ENCODE measurements at regions not wholly inside any gene's neighbourhood (a gene's known extent, or its start where the extent isn't known, plus 50 kb on each side); places are given as distances from the start of the nearest gene placed in this dataset.

GRCh38 chr4:128722911-128723310 lies 86.6 kb upstream of the JADE1 start:
- TF ChIP-seq EZH2phosphoT487 (IDR thresholded peaks at IDR 0.05; ENCODE audit: low read depth, severe bottlenecking, unreplicated experiment) (no peak), CTCF (IDR thresholded peaks at IDR 0.05; ENCODE audit: poor library complexity) (no peak), EZH2 (IDR thresholded peaks at IDR 0.05; ENCODE audit: borderline replicate concordance) (no peak)

Data from hepatocyte (in vitro differentiated cells).